ENCODE measurements at regions not wholly inside any gene's neighbourhood (a gene's known extent, or its start where the extent isn't known, plus 50 kb on each side); places are given as distances from the start of the nearest gene placed in this dataset.

GRCh38 chr13:18949970-18950369 lies 231.7 kb downstream of the TUBA3C start (continued):
- no peak for TF ChIP-seq REST (IDR thresholded peaks at IDR 0.05; ENCODE audit: unreplicated experiment)

GRCh38 chr13:18949489-18949761 lies 232.2 kb downstream of the TUBA3C start:
- ATAC-seq (no peak), DNase-seq (ENCODE audit: low spot score) (no peak)
- TF ChIP-seq JUNB (IDR thresholded peaks at IDR 0.05; ENCODE audit: unreplicated experiment), result no peak
- no peak for TF ChIP-seq EZH2 (IDR thresholded peaks at IDR 0.05; ENCODE audit: low read depth, unreplicated experiment)
- no peak for TF ChIP-seq STAT1 (IDR thresholded peaks at IDR 0.05; ENCODE audit: unreplicated experiment)
- TF ChIP-seq ZNF331 (CRISPR knock-in tag; IDR thresholded peaks at IDR 0.05; ENCODE audit: low read depth), result no peak
- TF ChIP-seq ZNF114 (CRISPR knock-in tag; IDR thresholded peaks at IDR 0.05), result no peak
- no peak for TF ChIP-seq ETS1 (IDR thresholded peaks at IDR 0.05)
- no peak for TF ChIP-seq ZNF462 (CRISPR knock-in tag; IDR thresholded peaks at IDR 0.05)
- no peak for TF ChIP-seq POLR2AphosphoS5 (IDR thresholded peaks at IDR 0.05; ENCODE audit: low read depth)
- TF ChIP-seq CREB1 (CRISPR knock-in tag; IDR thresholded peaks at IDR 0.05; ENCODE audit: low read depth), result no peak
- TF ChIP-seq NANOG (IDR thresholded peaks at IDR 0.05; ENCODE audit: borderline replicate concordance), result no peak
- TF ChIP-seq REST (IDR thresholded peaks at IDR 0.05; ENCODE audit: unreplicated experiment), result no peak

More at GRCh38 chr13:18949489-18949761, 232.2 kb downstream of the TUBA3C start:
- no peak overlapping the region for H2AFZ ChIP-seq
- no peak overlapping the region for H3K4me3 ChIP-seq
- H3K27me3 ChIP-seq (ENCODE audit: insufficient read depth), result no peaks in the 10 kb centered on the region
- H3K27ac ChIP-seq (ENCODE audit: low read depth), result no peak overlapping the region
- peaks cover 11% of the 10 kb centered on the region for H3K27me3 Mint-ChIP-seq (ENCODE audit: insufficient read depth, low read depth, poor library complexity)
- H3K36me3 ChIP-seq (ENCODE audit: insufficient read depth), result no peaks in the 10 kb centered on the region
- peaks cover 40% of the 10 kb centered on the region for H3K36me3 Mint-ChIP-seq (ENCODE audit: low read depth)
- no peak overlapping the region for H3K27ac Mint-ChIP-seq
- H3K4me3 Mint-ChIP-seq, result no peak overlapping the region
- H3F3A ChIP-seq (replicated peaks; ENCODE audit: low read depth), result no peaks in the 10 kb centered on the region
- no peaks in the 10 kb centered on the region for H3K79me2 ChIP-seq (replicated peaks; ENCODE audit: insufficient read depth)
- H3K4me2 ChIP-seq, result no peak overlapping the region
- no peaks in the 10 kb centered on the region for H4K20me1 ChIP-seq (replicated peaks; ENCODE audit: insufficient read depth)
- H3K9me3 Mint-ChIP-seq, result peaks cover 97% of the 10 kb centered on the region
- H3K4me1 Mint-ChIP-seq, result no peaks in the 10 kb centered on the region
- H3K9me2 ChIP-seq (ENCODE audit: insufficient read depth), result no peaks in the 10 kb centered on the region
- no peaks in the 10 kb centered on the region for H3K4me1 ChIP-seq (ENCODE audit: insufficient read depth)

Measured in GM23338 (cell line).